ENCODE measurements at regions not wholly inside any gene's neighbourhood (a gene's known extent, or its start where the extent isn't known, plus 50 kb on each side); places are given as distances from the start of the nearest gene placed in this dataset.

- no TSS peak for BruUV-seq (replicated peaks)
- CTCF ChIA-PET: no interaction called here
- intact Hi-C loops (cut with micrococcal nuclease; ENCODE audit: unreplicated experiment): no loop called here
- POLR2A ChIA-PET: no interaction called here
- no peak for TF ChIP-seq CTCF (IDR thresholded peaks at IDR 0.05; ENCODE audit: insufficient read depth in 1 of 2, low read depth in 1 of 2, low read length in 1 of 2, severe bottlenecking in 1 of 2, unreplicated experiment in 1 of 2)
- Mint-ChIP-seq H3K27ac (ENCODE audit: unreplicated experiment) (no peak overlapping the region), H3K36me3 (ENCODE audit: insufficient read depth, unreplicated experiment) (no peaks in the 10 kb centered on the region), H3K4me3 (ENCODE audit: unreplicated experiment) (no peak overlapping the region), H3K9me3 (ENCODE audit: unreplicated experiment) (no peaks in the 10 kb centered on the region), H3K27me3 (ENCODE audit: insufficient read depth, unreplicated experiment) (no peaks in the 10 kb centered on the region), H3K4me1 (ENCODE audit: low read depth, unreplicated experiment) (no peaks in the 10 kb centered on the region)
- H3K27me3 ChIP-seq (replicated peaks; ENCODE audit: control insufficient read depth, insufficient read depth, low read length): no peaks in the 10 kb centered on the region
- no peaks in the 10 kb centered on the region for H3K36me3 ChIP-seq (ENCODE audit: control insufficient read depth, insufficient read depth, low read length)
- H3K4me1 ChIP-seq: no peaks in the 10 kb centered on the region
- no peak for DNase-seq
- no peak overlapping the region for H3K4me3 ChIP-seq (ENCODE audit: low read depth, low read length)
- no peaks in the 10 kb centered on the region for H3K9me3 ChIP-seq
Measured at GRCh38 chr5:19048726-19049125, 939.3 kb downstream of the CDH18 start.

- Mint-ChIP-seq H3K4me1 (ENCODE audit: low read depth, unreplicated experiment) (no peaks in the 10 kb centered on the region), H3K36me3 (ENCODE audit: insufficient read depth, unreplicated experiment) (no peaks in the 10 kb centered on the region), H3K27me3 (ENCODE audit: insufficient read depth, unreplicated experiment) (no peaks in the 10 kb centered on the region), H3K4me3 (ENCODE audit: unreplicated experiment) (no peak overlapping the region), H3K9me3 (ENCODE audit: unreplicated experiment) (no peaks in the 10 kb centered on the region), H3K27ac (ENCODE audit: unreplicated experiment) (no peak overlapping the region)
- DNase-seq: no peak
- no peaks in the 10 kb centered on the region for H3K27me3 ChIP-seq (replicated peaks; ENCODE audit: control insufficient read depth, insufficient read depth, low read length)
- intact Hi-C loops (cut with micrococcal nuclease; ENCODE audit: unreplicated experiment): no loop called here
- no peaks in the 10 kb centered on the region; the same call in 1 of the 2 replicates for H3K9me3 ChIP-seq
- H3K36me3 ChIP-seq (ENCODE audit: control insufficient read depth, insufficient read depth, low read length): no peaks in the 10 kb centered on the region
- no peak for TF ChIP-seq CTCF (IDR thresholded peaks at IDR 0.05; ENCODE audit: insufficient read depth in 1 of 2, low read depth in 1 of 2, low read length in 1 of 2, severe bottlenecking in 1 of 2, unreplicated experiment in 1 of 2)
- BruUV-seq (replicated peaks): no TSS peak
- ChIA-PET POLR2A (no interaction called here), CTCF (no interaction called here)
- no peak overlapping the region for H3K4me3 ChIP-seq (ENCODE audit: low read depth, low read length)
- no peaks in the 10 kb centered on the region for H3K4me1 ChIP-seq
Measured at GRCh38 chr5:19058216-19058615, 929.8 kb downstream of the CDH18 start.

GRCh38 chr5:19064094-19064493, 923.9 kb downstream of the CDH18 start:
- Mint-ChIP-seq H3K36me3 (ENCODE audit: insufficient read depth, unreplicated experiment) (no peaks in the 10 kb centered on the region), H3K4me3 (ENCODE audit: unreplicated experiment) (no peak overlapping the region), H3K4me1 (ENCODE audit: low read depth, unreplicated experiment) (no peaks in the 10 kb centered on the region), H3K27ac (ENCODE audit: unreplicated experiment) (no peak overlapping the region), H3K27me3 (ENCODE audit: insufficient read depth, unreplicated experiment) (no peaks in the 10 kb centered on the region), H3K9me3 (ENCODE audit: unreplicated experiment) (no peaks in the 10 kb centered on the region)
- H3K4me1 ChIP-seq: no peaks in the 10 kb centered on the region
- DNase-seq: no peak
- H3K27me3 ChIP-seq (replicated peaks; ENCODE audit: control insufficient read depth, insufficient read depth, low read length): no peaks in the 10 kb centered on the region
- H3K4me3 ChIP-seq (ENCODE audit: low read depth, low read length): no peak overlapping the region
- ChIA-PET POLR2A (no interaction called here), CTCF (no interaction called here)
- no peaks in the 10 kb centered on the region; the same call in 1 of the 2 replicates for H3K9me3 ChIP-seq
- BruUV-seq (replicated peaks): no TSS peak
- no peaks in the 10 kb centered on the region for H3K36me3 ChIP-seq (ENCODE audit: control insufficient read depth, insufficient read depth, low read length)
- intact Hi-C loops (cut with micrococcal nuclease; ENCODE audit: unreplicated experiment): no loop called here
- no peak for TF ChIP-seq CTCF (IDR thresholded peaks at IDR 0.05; ENCODE audit: insufficient read depth in 1 of 2, low read depth in 1 of 2, low read length in 1 of 2, severe bottlenecking in 1 of 2, unreplicated experiment in 1 of 2)
